ENCODE measurements at regions not wholly inside any gene's neighbourhood (a gene's known extent, or its start where the extent isn't known, plus 50 kb on each side); places are given as distances from the start of the nearest gene placed in this dataset.

GRCh38 chr12:25767606-25768005, 190.9 kb upstream of the RASSF8 start:
- Histone ChIP-seq H3K27me3 (no peaks in the 10 kb centered on the region), H3K4me1 (ENCODE audit: insufficient read depth) (no peaks in the 10 kb centered on the region), H3K9me3 (no peaks in the 10 kb centered on the region), H3K4me3 (no peak overlapping the region), H3K36me3 (no peaks in the 10 kb centered on the region), H3K27ac (no peak overlapping the region)
- WGBS, 3 donors = 83 to 89% (median 86%) methylated on average over 1 of the region's 1 CpG
- DNase-seq = no peak
- TF ChIP-seq, protein P1, sequence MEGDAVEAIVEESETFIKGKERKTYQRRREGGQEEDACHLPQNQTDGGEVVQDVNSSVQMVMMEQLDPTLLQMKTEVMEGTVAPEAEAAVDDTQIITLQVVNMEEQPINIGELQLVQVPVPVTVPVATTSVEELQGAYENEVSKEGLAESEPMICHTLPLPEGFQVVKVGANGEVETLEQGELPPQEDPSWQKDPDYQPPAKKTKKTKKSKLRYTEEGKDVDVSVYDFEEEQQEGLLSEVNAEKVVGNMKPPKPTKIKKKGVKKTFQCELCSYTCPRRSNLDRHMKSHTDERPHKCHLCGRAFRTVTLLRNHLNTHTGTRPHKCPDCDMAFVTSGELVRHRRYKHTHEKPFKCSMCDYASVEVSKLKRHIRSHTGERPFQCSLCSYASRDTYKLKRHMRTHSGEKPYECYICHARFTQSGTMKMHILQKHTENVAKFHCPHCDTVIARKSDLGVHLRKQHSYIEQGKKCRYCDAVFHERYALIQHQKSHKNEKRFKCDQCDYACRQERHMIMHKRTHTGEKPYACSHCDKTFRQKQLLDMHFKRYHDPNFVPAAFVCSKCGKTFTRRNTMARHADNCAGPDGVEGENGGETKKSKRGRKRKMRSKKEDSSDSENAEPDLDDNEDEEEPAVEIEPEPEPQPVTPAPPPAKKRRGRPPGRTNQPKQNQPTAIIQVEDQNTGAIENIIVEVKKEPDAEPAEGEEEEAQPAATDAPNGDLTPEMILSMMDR (IDR thresholded peaks at IDR 0.05) = no peak
- TF ChIP-seq POLR2A (IDR thresholded peaks at IDR 0.05) (no peak), EP300 (IDR thresholded peaks at IDR 0.05) (no peak)
- intact Hi-C loops (cut with DNase I) = no loop called here

GRCh38 chr12:25768151-25768550, 190.3 kb upstream of the RASSF8 start:
- Histone ChIP-seq H3K27me3 (no peaks in the 10 kb centered on the region), H3K9me3 (no peaks in the 10 kb centered on the region), H3K4me1 (ENCODE audit: insufficient read depth) (no peaks in the 10 kb centered on the region), H3K4me3 (no peak overlapping the region), H3K27ac (no peak overlapping the region), H3K36me3 (no peaks in the 10 kb centered on the region)
- TF ChIP-seq EP300 (IDR thresholded peaks at IDR 0.05) (no peak), POLR2A (IDR thresholded peaks at IDR 0.05) (no peak)
- TF ChIP-seq, protein P1 (IDR thresholded peaks at IDR 0.05) = no peak
- DNase-seq = no peak
- intact Hi-C loops (cut with DNase I) = no loop called here
- WGBS, 3 donors = 79 to 85% (median 83%) methylated on average over 2 of the region's 2 CpGs

- H3K27ac ChIP-seq = no peak overlapping the region
- intact Hi-C loops (cut with DNase I) = no loop called here
- no peak for TF ChIP-seq EP300 (IDR thresholded peaks at IDR 0.05)
- TF ChIP-seq POLR2A (IDR thresholded peaks at IDR 0.05) = no peak
- TF ChIP-seq, protein P1 (IDR thresholded peaks at IDR 0.05) = no peak
- H3K27me3 ChIP-seq = no peaks in the 10 kb centered on the region
- H3K4me1 ChIP-seq (ENCODE audit: insufficient read depth) = no peaks in the 10 kb centered on the region
- WGBS, 3 donors = 64 to 73% (median 67%) methylated on average over 6 of the region's 6 CpGs
- no peak overlapping the region for H3K4me3 ChIP-seq
- DNase-seq = no peak
- no peaks in the 10 kb centered on the region for H3K9me3 ChIP-seq
- H3K36me3 ChIP-seq = no peaks in the 10 kb centered on the region
These were observed 189.2 kb upstream of the RASSF8 start for GRCh38 chr12:25769082-25769945.

- H3K27me3 ChIP-seq = no peaks in the 10 kb centered on the region
- H3K4me3 ChIP-seq = no peak overlapping the region
- no peaks in the 10 kb centered on the region for H3K36me3 ChIP-seq
- TF ChIP-seq, protein P1 (IDR thresholded peaks at IDR 0.05) = no peak
- TF ChIP-seq EP300 (IDR thresholded peaks at IDR 0.05) (no peak), POLR2A (IDR thresholded peaks at IDR 0.05) (no peak)
- H3K27ac ChIP-seq = no peak overlapping the region
- no peak for DNase-seq
- intact Hi-C loops (cut with DNase I) = no loop called here
- H3K9me3 ChIP-seq = no peaks in the 10 kb centered on the region
- H3K4me1 ChIP-seq (ENCODE audit: insufficient read depth) = no peaks in the 10 kb centered on the region
- WGBS, 3 donors = 27 to 38% (median 30%) methylated on average over 2 of the region's 2 CpGs
These were observed 187.4 kb upstream of the RASSF8 start for GRCh38 chr12:25771041-25771440.
